Endodermal cell (in vitro differentiated cells): ENCODE measurements at regions not wholly inside any gene's neighbourhood (a gene's known extent, or its start where the extent isn't known, plus 50 kb on each side); places are given as distances from the start of the nearest gene placed in this dataset.

Experiments used
- DNase-seq: peaks from one replicate; pipeline ENCODE4 v3.0.0-alpha.2; 2017
- H3K27ac ChIP-seq: 2 replicates; pipeline ENCODE4 v1.5.1; 2013; ENCODE audit warnings: mild to moderate bottlenecking, low read depth, low read length, moderate library complexity
- H3K27me3 ChIP-seq: 2 replicates; pipeline ENCODE4 v1.6.1; 2013; ENCODE audit warnings: mild to moderate bottlenecking, low read length, moderate library complexity; ENCODE audit not compliant: insufficient read depth, control insufficient read depth, poor library complexity, severe bottlenecking
- H3K36me3 ChIP-seq: 2 replicates; pipeline ENCODE4 v1.7.0; 2013; ENCODE audit warnings: mild to moderate bottlenecking, low read length, moderate library complexity; ENCODE audit not compliant: control insufficient read depth, insufficient read depth
- H3K4me1 ChIP-seq: one replicate; pipeline ENCODE4 v1.7.0; 2013; ENCODE audit warnings: low read length; ENCODE audit not compliant: control insufficient read depth, insufficient read depth
- H3K4me3 ChIP-seq: 2 replicates; pipeline ENCODE4 v1.5.1; 2013; ENCODE audit warnings: mild to moderate bottlenecking, low read length, moderate library complexity
- H3K9ac ChIP-seq: 2 replicates; pipeline ENCODE4 v1.6.1; 2013; ENCODE audit warnings: mild to moderate bottlenecking, low read length, moderate library complexity; ENCODE audit not compliant: poor library complexity, severe bottlenecking; ENCODE audit errors: extremely low read depth
- H3K9me3 ChIP-seq: 2 replicates; pipeline ENCODE4 v1.6.1; 2013; ENCODE audit warnings: mild to moderate bottlenecking, low read length, moderate library complexity; ENCODE audit not compliant: control insufficient read depth
- H3K27ac Mint-ChIP-seq: 2 replicates; pipeline ENCODE4 v1.8.0; 2020; ENCODE audit warnings: mixed read lengths
- H3K27me3 Mint-ChIP-seq: 2 replicates; pipeline ENCODE4 v1.8.0; 2021; ENCODE audit warnings: mild to moderate bottlenecking, mixed read lengths; ENCODE audit not compliant: insufficient read depth
- H3K36me3 Mint-ChIP-seq: 2 replicates; pipeline ENCODE4 v1.8.0; 2020; ENCODE audit warnings: low read depth, mixed read lengths
- H3K4me1 Mint-ChIP-seq: 2 replicates; pipeline ENCODE4 v1.8.0; 2020; ENCODE audit warnings: mixed read lengths
- H3K4me3 Mint-ChIP-seq: 2 replicates; pipeline ENCODE4 v1.8.0; 2020; ENCODE audit warnings: mild to moderate bottlenecking, moderate library complexity, mixed read lengths
- H3K9me3 Mint-ChIP-seq: 2 replicates; pipeline ENCODE4 v1.8.0; 2020; ENCODE audit warnings: mild to moderate bottlenecking, mixed read lengths
- CTCF ChIP-seq: fragments of 200-600 bp; sonication (generic); conservative IDR thresholded peaks from 2 replicates; pipeline ENCODE4 v1.5.0; 2021; ENCODE audit warnings: antibody characterized with exemption, mild to moderate bottlenecking
- whole genome bisulfite sequencing, 2 experiments: methylation state at CpG; one replicate each; pipeline versions ENCODE4 v1.1.5 to v1.1.7; 2013; ENCODE audit warnings: missing lambda C conversion rate in 2 of 2, mixed read lengths in 1 of 2; ENCODE audit not compliant: insufficient coverage in 1 of 2, insufficient read length in 1 of 2; 5-methylcytosine and 5-hydroxymethylcytosine counted together

- Histone ChIP-seq H3K27ac (no peak overlapping the region), H3K9ac (no peak overlapping the region), H3K4me1 (no peaks in the 10 kb centered on the region), H3K9me3 (no peaks in the 10 kb centered on the region), H3K27me3 (no peaks in the 10 kb centered on the region), H3K4me3 (no peak overlapping the region), H3K36me3 (no peaks in the 10 kb centered on the region)
- Mint-ChIP-seq H3K27ac (no peak overlapping the region), H3K36me3 (no peaks in the 10 kb centered on the region), H3K4me3 (no peak overlapping the region), H3K27me3 (no peaks in the 10 kb centered on the region), H3K9me3 (peaks cover 45% of the 10 kb centered on the region), H3K4me1 (no peaks in the 10 kb centered on the region)
- no peak for TF ChIP-seq CTCF
- DNase-seq = no peak
- WGBS, 2 experiments = 100% methylated on average over 1 of the region's 1 CpG; no CpG with 5 or more reads in 1 of the 2 experiments
Measured at GRCh38 chrX:44096666-44097065, 123.5 kb upstream of the NDP start.

GRCh38 chrX:44094821-44095530 lies 121.8 kb upstream of the NDP start:
- Mint-ChIP-seq H3K4me3 (no peak overlapping the region), H3K27ac (no peak overlapping the region), H3K4me1 (no peaks in the 10 kb centered on the region), H3K27me3 (no peaks in the 10 kb centered on the region), H3K36me3 (no peaks in the 10 kb centered on the region), H3K9me3 (peaks cover 31% of the 10 kb centered on the region)
- no peaks in the 10 kb centered on the region for H3K27me3 ChIP-seq
- H3K4me3 ChIP-seq = no peak overlapping the region
- H3K36me3 ChIP-seq = no peaks in the 10 kb centered on the region
- no peak overlapping the region for H3K27ac ChIP-seq
- H3K4me1 ChIP-seq = no peaks in the 10 kb centered on the region
- TF ChIP-seq CTCF = no peak
- no peaks in the 10 kb centered on the region for H3K9me3 ChIP-seq
- no peak for DNase-seq
- H3K9ac ChIP-seq = no peak overlapping the region
- WGBS, 2 experiments = 88 to 91% methylated on average over 3 to 8 of the region's 8 CpGs

- Histone ChIP-seq H3K9ac (no peak overlapping the region), H3K9me3 (no peaks in the 10 kb centered on the region), H3K36me3 (no peaks in the 10 kb centered on the region), H3K27ac (no peak overlapping the region), H3K27me3 (no peaks in the 10 kb centered on the region), H3K4me1 (no peaks in the 10 kb centered on the region), H3K4me3 (no peak overlapping the region)
- H3K27me3 Mint-ChIP-seq = no peaks in the 10 kb centered on the region
- no peak overlapping the region for H3K27ac Mint-ChIP-seq
- peaks cover 37% of the 10 kb centered on the region for H3K9me3 Mint-ChIP-seq
- DNase-seq = no peak
- no peaks in the 10 kb centered on the region for H3K4me1 Mint-ChIP-seq
- WGBS, 2 experiments = 95% methylated on average over 3 of the region's 3 CpGs; no CpG with 5 or more reads in 1 of the 2 experiments
- no peaks in the 10 kb centered on the region for H3K36me3 Mint-ChIP-seq
- H3K4me3 Mint-ChIP-seq = no peak overlapping the region
- TF ChIP-seq CTCF = no peak
Measured at GRCh38 chrX:44093431-44093830, 120.2 kb upstream of the NDP start.
